T47D (cell line): ENCODE measurements at regions not wholly inside any gene's neighbourhood (a gene's known extent, or its start where the extent isn't known, plus 50 kb on each side); places are given as distances from the start of the nearest gene placed in this dataset.
A peak's percentile ranks its signal among the peaks of the same experiment; 100 is the strongest.
"Not testable (repeated sequence)": the region's sequence is repeated elsewhere in the genome, so short reads cannot be mapped to it uniquely, and the experiment has no call there.

Source experiments
- DNase-seq, 2 experiments: peaks; one replicate each; pipeline versions ENCODE4 v3.0.0 to v3.0.0-alpha.2; 2011 to 2012; ENCODE audit warnings: low read depth in 1 of 2, low spot score in 1 of 2
- JUND ChIP-seq: IDR thresholded peaks from 2 replicates; pipeline ENCODE4 v1.6.1; 2012; ENCODE audit warnings: low read depth
- in situ Hi-C: cut with HindIII; loops from 2 replicates; pipeline ENCODE4 v1.10.0; 2016; ENCODE audit warnings: low sequenced_read_pairs, low pct_unique_long_range_greater_than_20kb

DNA sequence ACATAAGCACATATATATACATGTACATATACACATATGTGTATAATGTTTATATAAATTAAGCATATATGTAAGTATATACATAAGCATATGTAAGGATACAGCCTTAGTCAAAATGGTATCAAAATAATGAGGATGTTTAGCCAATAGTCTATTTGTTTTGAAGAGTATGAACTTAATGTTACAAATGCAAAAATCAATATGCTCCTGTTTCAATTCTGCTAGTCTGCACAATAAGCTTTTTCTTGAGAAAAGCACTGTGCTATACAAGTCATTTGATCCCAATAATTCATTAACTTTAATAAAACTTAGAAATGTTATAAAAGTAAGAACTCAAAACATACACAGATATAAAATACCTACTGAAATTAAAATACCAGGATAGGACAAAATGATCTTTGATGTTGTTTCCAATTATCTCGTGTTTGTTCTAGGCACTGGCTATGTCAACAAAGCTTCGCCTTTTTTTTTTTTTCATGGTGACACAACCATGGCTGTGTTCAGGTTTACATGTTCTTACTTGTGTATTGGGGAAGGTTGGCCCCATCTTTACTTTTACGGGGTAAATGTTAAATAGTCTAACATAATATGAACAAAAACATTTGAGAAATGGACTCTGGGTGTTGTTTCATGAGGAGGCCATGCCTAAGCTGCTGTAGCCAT is 271.1 kb upstream of the CDH19 start:
- TF ChIP-seq JUND = no peak
- in situ Hi-C loops = no loop called here
- DNase-seq = no peak

DNA sequence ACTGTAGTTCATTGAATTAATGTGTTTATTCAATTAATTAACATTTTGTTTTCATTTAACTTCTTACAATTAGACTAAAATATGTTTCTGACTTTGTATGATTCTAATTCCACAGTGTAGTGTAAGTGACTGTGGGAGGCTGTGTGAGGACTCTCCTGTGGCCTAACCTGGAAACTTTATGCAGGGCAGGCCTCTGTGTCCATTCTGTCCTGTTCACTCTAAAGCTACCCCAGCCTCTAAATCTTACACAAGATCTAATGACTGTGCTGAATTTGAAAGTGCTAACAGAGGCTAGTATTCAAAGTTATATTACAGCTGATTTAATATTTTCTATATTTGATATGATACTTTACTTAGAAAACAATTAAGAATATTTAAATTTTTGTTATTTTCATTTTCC is 270.5 kb upstream of the CDH19 start:
- in situ Hi-C loops = no loop called here
- DNase-seq = no peak
- TF ChIP-seq JUND = no peak

DNA sequence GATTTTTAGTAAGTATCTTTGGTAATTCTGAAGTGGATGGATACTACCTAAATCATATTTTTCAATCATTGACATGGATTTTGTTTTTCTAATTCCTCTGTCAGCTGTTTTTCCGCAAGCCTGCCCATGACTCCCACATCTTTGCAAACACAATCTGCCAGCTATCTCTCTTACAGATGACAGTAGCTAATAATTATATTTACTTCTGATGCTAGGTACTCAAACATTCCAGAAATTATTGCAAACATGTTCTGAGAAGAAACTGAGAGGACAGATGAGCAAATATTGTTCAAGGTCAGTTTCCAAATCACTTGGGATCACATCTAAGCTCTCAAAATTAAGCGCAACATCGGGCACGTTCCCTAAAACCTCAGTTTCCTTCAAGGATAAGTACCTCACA is 270.0 kb upstream of the CDH19 start:
- DNase-seq = no peak
- in situ Hi-C loops = no loop called here
- no peak for TF ChIP-seq JUND

DNA sequence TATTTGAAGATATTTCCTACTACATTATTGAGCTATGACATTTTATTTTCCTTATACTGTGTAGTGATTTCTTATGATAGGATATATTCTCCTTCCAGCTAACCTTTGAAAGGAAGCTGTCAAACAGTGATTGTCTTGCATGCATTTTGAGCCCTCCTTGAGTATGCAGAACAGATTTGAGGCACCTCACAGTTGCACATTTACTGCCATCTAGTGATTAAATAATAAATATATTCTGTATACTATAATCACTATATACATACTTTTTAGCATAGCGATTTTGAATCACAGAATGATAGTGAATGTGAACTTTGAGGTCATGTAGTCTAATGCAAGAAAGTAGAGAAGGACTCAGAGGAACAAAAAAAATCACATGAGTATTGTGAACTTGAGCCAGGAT is 268.4 kb upstream of the CDH19 start:
- peak; percentile 11 to 44 for DNase-seq
- no peak for TF ChIP-seq JUND
- in situ Hi-C loops = no loop called here

GRCh38 chr18:66867653-66868052 is 263.8 kb upstream of the CDH19 start:
- TF ChIP-seq JUND = no peak
- peak in 1 of 2 experiments; percentile 5 for DNase-seq
- in situ Hi-C loops = no loop called here

DNA sequence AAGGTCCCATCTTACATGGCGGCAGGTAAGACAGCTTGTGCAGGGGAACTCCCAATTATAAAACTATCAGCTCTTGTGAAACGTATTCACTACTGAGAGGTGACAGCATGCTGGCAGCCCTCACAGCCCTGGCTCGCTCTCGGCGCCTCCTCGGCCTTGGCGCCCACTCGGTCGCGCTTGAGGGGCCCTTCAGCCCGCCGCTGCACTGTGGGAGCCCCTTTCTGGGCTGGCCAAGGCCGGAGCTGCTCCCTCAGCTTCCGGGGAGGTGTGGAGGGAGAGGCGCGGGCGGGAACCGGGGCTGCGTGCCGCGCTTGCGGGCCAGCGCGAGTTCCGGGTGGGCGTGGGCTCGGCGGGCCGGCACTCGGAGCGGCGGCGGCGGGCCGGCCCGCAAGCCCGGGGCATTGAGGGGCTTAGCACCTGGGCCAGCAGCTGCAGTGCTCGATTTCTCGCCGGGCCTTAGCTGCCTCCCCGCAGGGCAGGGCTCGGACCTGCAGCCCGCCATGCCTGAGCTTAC is 262.6 kb upstream of the CDH19 start:
- peak in 1 of 2 experiments; percentile 44 for DNase-seq

DNA sequence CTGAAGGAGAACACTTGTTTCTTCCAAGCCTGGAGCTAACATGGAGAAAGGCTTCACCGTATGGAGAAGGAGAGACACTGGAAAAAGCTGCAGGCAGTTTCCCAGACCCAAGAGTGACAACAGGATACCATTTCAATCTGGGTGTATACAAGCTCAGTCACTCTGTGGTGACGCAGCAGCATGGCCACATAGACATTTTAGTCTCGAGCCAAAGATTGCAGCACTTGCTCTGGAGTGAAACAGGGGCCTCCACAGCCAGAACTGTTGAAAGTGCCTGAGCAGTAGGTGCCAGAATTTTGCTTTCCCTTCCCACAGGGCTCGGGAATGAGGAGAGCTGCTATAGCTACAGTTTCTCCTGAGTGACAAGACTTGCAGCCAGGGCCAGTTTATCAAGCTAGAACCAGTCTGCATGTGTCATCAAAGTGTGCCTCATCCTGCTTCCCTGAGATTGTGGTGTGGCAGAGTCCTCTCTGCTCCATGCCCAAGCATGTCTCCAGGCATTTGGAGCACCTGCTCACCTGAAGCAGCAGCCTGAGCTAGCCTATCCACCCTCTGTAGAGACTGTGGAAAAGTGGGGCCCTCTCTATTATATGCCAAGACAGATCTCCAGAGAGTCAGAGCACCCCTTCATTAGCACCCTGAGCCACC is 234.6 kb upstream of the CDH19 start:
- TF ChIP-seq JUND = no peak
- DNase-seq = no peak
- in situ Hi-C loops = no loop called here

More for the DNA sequence above, 262.6 kb upstream of the CDH19 start:
- in situ Hi-C loops = not testable (repeated sequence)

DNA sequence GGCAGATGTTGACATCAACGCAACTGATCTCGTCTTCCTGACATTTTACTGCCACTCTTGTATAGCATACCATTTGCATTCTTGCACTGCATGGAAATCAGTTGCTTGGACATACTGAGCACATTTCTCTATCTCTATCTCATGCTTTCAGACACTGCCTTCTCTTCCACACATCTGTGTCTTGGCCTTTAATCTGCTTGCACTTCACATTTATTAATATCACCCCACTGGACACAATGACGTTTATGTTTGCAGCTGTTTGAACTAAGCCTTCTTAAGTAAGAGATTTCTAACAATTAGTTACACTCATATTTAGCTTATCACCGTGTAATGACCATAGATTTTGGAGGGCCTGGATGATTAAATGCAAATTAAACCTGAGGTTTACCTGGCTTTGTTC is 229.8 kb upstream of the CDH19 start:
- TF ChIP-seq JUND = no peak
- in situ Hi-C loops = no loop called here
- no peak for DNase-seq

DNA sequence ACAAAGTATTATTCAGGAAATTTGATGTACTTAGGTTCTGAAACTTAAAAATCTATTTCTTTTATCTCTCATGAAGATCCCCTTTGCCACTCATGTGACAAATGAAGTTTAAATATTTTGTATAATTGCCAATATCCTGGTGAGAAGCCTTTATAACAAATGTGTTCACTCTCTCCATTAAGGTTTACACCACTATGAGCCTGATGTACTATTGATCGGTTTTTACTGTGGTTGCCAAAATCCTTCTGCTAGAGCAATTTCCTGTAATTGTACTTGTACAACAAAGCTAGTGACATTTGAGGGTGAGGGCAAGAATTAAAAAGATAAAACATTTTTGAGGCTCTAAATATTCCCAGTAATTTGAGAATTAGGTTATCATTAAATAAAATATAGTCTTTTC is 222.3 kb upstream of the CDH19 start:
- DNase-seq = no peak
- no peak for TF ChIP-seq JUND
- in situ Hi-C loops = no loop called here

DNA sequence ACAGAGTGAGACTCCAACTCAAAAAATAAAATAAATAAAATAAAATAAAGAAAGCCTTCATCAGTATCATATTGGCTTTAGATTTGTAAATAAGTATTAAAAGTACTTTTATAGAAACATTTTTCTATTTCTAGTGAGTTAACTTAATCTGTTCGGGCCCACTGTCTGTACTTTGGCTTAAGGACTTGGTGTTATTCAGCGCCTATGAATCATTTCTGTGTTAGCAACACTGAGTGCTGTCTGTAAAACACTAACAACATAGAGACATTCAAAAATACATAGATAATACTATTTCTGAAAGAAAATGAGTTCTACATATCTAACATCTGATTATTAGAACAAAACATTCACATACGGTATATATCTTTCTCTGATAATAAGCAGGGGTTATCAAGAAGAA is 221.5 kb upstream of the CDH19 start:
- in situ Hi-C loops = no loop called here
- no peak for DNase-seq
- no peak for TF ChIP-seq JUND

GRCh38 chr18:66819235-66819634 is 215.3 kb upstream of the CDH19 start:
- no peak for TF ChIP-seq JUND
- in situ Hi-C loops = no loop called here
- no peak for DNase-seq

- in situ Hi-C loops = no loop called here
- no peak for DNase-seq
- no peak for TF ChIP-seq JUND
Measured at GRCh38 chr18:66813138-66813537, 209.2 kb upstream of the CDH19 start.

- TF ChIP-seq JUND = no peak
- in situ Hi-C loops = no loop called here
- no peak for DNase-seq
Measured at GRCh38 chr18:66795051-66795450, 191.2 kb upstream of the CDH19 start.
